PFSK-1 (cell line): ENCODE measurements at regions not wholly inside any gene's neighbourhood (a gene's known extent, or its start where the extent isn't known, plus 50 kb on each side); places are given as distances from the start of the nearest gene placed in this dataset.

ENCODE experiments used
- FOXP2 ChIP-seq: optimal IDR thresholded peaks from 2 replicates; pipeline ENCODE3; 2011; ENCODE audit warnings: borderline replicate concordance, control low read depth, inconsistent platforms; ENCODE audit not compliant: insufficient read depth; ENCODE audit errors: extremely low read length, extremely low read depth
- POLR2AphosphoS5 ChIP-seq: IDR thresholded peaks from 2 replicates; pipeline ENCODE4 v1.6.1; 2012; ENCODE audit warnings: low read depth, mild to moderate bottlenecking, control low read depth, low read length, moderate library complexity
- SIN3A ChIP-seq: IDR thresholded peaks from 2 replicates; pipeline ENCODE4 v1.6.1; 2012; ENCODE audit warnings: mild to moderate bottlenecking, low read length, moderate library complexity, borderline replicate concordance; ENCODE audit not compliant: insufficient read depth
- TAF1 ChIP-seq: IDR thresholded peaks from 2 replicates; pipeline ENCODE4 v1.6.1; 2012; ENCODE audit warnings: low read length, control low read depth, borderline replicate concordance; ENCODE audit not compliant: insufficient read depth
- TF ChIP-seq, protein P1 (sequence below), 2 experiments: IDR thresholded peaks; 2 replicates each; pipeline versions ENCODE4 v1.6.1 to v1.8.0; 2011 to 2012; ENCODE audit warnings: low read depth in 2 of 2, low read length in 2 of 2, control low read depth in 1 of 2, inconsistent platforms in 1 of 2, mild to moderate bottlenecking in 1 of 2, moderate library complexity in 1 of 2; ENCODE audit not compliant: insufficient read depth in 1 of 2

DNA sequence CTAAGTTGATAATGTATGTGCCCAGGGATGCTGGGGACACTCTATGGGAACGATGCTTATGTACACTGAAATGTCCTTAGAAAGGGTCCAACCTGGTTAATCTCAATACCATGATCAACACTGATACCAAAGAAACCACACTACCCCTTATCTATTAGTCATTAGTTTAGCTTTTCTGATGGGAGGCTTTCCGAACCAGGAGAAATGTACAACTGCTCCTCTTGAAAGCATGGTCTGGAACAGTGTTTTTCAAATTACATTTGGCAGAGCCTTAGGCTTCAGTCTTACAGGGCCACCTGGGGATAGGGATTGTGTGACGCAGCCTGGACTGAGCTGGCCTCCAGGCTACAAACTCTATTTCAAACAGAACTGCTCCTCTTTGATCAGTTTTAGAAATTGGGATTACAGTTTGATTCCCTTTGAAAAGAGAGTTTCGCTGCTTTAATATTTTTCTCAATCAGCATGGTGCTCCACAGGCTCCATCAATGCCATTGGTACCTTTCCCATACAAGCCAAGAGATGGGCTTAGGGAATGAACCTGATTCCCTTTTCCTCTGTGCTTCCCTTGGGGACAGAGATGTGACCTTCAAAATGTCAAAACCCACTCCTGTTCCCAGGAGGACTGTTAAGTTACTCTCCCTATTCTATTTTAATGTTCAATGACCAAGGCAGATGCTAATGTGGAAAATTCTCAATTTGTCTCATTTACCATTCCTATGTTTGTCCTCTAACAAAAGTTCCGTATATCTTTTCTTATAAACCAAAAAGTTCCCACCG, 296.0 kb upstream of the ADAMTS9 start:
- no peak for TF ChIP-seq FOXP2
- TF ChIP-seq SIN3A, result no peak
- TF ChIP-seq POLR2AphosphoS5, result no peak

DNA sequence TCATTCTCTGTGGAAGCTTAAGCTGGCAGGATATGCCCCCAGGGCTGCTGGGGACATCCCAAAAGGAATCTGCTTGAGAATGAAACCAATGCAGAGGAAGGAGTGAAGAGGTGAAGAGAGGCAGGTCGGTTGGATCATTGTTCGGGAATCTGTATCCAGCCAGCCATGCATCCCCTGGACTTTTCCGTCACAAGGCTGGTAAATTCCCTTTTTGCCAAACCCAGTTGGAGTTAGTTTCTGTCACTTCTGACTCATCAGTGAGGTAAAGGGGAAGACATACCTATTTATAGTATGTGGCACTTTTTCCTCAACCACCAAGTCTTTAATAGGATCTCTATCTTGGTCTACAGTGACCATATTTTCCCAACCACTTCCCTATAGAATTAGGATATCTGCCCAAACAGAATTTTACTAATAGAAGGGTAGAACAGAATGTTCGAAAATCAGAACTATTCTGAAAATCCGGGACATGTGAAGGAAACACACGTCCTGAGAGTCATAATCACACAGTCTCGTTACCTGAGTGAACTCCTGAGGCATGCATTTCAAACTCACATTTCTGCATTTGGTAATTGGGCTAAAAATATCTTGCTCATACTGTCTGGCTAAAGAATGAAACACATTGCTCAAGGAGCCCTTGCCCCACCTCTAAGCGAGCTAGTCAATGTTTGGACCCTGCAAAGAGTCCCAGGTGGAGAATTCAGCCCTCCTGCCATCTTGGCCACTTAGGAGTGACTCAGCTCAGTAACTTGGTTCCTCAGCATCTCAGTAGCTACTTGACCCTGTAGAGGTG, 289.7 kb upstream of the ADAMTS9 start:
- no peak for TF ChIP-seq POLR2AphosphoS5
- TF ChIP-seq SIN3A, result no peak
- no peak for TF ChIP-seq FOXP2
- TF ChIP-seq, protein P1, sequence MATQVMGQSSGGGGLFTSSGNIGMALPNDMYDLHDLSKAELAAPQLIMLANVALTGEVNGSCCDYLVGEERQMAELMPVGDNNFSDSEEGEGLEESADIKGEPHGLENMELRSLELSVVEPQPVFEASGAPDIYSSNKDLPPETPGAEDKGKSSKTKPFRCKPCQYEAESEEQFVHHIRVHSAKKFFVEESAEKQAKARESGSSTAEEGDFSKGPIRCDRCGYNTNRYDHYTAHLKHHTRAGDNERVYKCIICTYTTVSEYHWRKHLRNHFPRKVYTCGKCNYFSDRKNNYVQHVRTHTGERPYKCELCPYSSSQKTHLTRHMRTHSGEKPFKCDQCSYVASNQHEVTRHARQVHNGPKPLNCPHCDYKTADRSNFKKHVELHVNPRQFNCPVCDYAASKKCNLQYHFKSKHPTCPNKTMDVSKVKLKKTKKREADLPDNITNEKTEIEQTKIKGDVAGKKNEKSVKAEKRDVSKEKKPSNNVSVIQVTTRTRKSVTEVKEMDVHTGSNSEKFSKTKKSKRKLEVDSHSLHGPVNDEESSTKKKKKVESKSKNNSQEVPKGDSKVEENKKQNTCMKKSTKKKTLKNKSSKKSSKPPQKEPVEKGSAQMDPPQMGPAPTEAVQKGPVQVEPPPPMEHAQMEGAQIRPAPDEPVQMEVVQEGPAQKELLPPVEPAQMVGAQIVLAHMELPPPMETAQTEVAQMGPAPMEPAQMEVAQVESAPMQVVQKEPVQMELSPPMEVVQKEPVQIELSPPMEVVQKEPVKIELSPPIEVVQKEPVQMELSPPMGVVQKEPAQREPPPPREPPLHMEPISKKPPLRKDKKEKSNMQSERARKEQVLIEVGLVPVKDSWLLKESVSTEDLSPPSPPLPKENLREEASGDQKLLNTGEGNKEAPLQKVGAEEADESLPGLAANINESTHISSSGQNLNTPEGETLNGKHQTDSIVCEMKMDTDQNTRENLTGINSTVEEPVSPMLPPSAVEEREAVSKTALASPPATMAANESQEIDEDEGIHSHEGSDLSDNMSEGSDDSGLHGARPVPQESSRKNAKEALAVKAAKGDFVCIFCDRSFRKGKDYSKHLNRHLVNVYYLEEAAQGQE (IDR thresholded peaks at IDR 0.05; ENCODE audit: insufficient read depth in 1 of 2, low read depth in 2 of 2, low read length in 2 of 2), result no peak
- no peak for TF ChIP-seq TAF1

DNA sequence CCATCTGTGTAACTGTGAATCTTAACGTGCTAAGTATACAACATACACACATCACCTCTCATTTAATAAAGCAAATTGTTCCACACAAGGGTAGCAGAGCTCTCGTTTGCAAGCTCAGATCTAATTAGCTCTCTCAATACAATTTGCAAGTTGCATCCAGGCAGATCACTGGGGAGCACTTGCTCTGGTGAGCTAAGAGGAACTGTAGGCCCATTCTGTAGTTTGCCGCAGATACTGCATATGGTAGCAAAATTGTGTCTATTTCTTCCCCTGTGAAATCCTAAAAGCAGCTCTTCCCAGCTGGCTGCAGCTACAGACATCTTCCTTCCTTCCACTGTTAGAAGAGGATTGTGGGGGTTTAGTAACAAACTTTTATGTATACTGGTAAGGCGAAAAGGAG, 288.7 kb upstream of the ADAMTS9 start:
- TF ChIP-seq, protein P1 (IDR thresholded peaks at IDR 0.05; ENCODE audit: insufficient read depth in 1 of 2, low read depth in 2 of 2, low read length in 2 of 2), result no peak
- TF ChIP-seq FOXP2, result no peak
- TF ChIP-seq TAF1, result no peak
- TF ChIP-seq SIN3A, result no peak

DNA sequence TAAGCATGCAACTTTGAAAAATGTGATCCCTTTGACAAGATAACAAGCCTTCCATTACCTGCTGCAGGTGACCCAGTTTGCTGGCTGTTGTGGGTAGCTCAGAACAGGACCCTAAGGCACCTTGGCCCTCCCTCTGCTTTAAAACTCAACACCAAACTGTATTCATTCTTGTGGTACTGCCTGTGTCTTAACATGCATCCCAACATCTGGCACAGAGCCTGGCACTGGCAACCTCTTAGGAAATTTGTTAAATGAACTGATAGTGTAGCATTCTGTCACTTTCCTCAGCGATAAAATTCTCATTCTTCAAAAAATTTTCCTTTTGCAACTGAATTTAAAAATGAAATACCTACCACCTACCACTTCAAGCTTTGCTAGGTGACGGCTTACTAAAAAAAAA, 287.3 kb upstream of the ADAMTS9 start:
- TF ChIP-seq FOXP2 (no peak), TAF1 (no peak)
- TF ChIP-seq, protein P1 (IDR thresholded peaks at IDR 0.05; ENCODE audit: insufficient read depth in 1 of 2, low read depth in 2 of 2, low read length in 2 of 2), result no peak

DNA sequence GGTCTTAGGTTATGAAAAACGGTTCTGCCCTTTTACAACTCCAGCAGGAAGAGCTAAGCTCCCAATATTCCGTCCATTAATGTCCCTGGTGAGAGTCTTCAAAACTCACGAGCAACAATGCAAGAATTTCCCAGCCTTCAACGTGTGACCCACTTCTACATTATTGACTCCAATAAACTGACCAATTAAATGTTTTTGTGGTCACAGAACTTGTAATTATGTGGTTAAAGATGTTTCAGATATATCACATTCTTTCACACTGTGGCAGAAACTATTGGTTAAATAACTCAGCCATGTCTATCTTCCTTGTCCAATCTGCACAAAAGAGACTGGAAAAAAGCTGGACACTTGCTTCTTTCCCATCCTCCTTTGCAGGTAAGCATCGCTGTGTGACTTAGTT, 286.6 kb upstream of the ADAMTS9 start:
- TF ChIP-seq TAF1 (no peak), POLR2AphosphoS5 (no peak), SIN3A (no peak), FOXP2 (no peak)
- TF ChIP-seq, protein P1 (IDR thresholded peaks at IDR 0.05; ENCODE audit: insufficient read depth in 1 of 2, low read depth in 2 of 2, low read length in 2 of 2), result no peak
